ENCODE measurements at regions not wholly inside any gene's neighbourhood (a gene's known extent, or its start where the extent isn't known, plus 50 kb on each side); places are given as distances from the start of the nearest gene placed in this dataset.

DNA sequence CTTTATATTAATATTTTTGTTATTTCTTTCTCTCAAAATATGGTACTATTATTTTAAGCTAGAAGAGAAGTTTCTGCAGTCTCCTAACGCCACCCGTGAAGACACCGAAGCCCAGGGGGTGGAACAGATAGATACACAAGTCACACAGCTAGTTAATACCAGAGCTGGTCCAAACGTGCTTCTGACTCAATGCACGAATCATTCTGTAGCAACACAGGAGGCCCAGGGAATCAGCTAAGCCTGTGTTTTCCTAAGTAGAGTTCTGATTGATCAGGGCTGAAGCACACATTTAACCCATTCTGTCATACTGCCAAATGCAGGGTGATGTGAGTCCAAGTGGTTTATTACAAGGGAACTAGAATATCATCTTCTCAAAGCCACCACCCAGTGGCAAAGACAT is 116.9 kb upstream of the PWP1 start:
- no peaks in the 10 kb centered on the region for H3K4me1 ChIP-seq (ENCODE audit: control insufficient read depth, insufficient read depth, low read length)
- no peak overlapping the region for H3K27ac ChIP-seq (ENCODE audit: low read depth, low read length)
- H3K36me3 ChIP-seq (ENCODE audit: control insufficient read depth, insufficient read depth, low read length) = no peaks in the 10 kb centered on the region
- H3K4me3 ChIP-seq (ENCODE audit: low read length) = no peak overlapping the region
- H3K9ac ChIP-seq (ENCODE audit: low read length) = no peak overlapping the region
- no peaks in the 10 kb centered on the region for H3K27me3 ChIP-seq (ENCODE audit: control insufficient read depth, insufficient read depth, low read length)

GRCh38 chr12:107570721-107571120 is 114.9 kb upstream of the PWP1 start:
- no peaks in the 10 kb centered on the region for H3K27me3 ChIP-seq (ENCODE audit: control insufficient read depth, insufficient read depth, low read length)
- H3K9ac ChIP-seq (ENCODE audit: low read length) = no peak overlapping the region
- H3K4me1 ChIP-seq (ENCODE audit: control insufficient read depth, insufficient read depth, low read length) = no peaks in the 10 kb centered on the region
- no peak overlapping the region for H3K4me3 ChIP-seq (ENCODE audit: low read length)
- no peaks in the 10 kb centered on the region for H3K36me3 ChIP-seq (ENCODE audit: control insufficient read depth, insufficient read depth, low read length)
- H3K27ac ChIP-seq (ENCODE audit: low read depth, low read length) = no peak overlapping the region

DNA sequence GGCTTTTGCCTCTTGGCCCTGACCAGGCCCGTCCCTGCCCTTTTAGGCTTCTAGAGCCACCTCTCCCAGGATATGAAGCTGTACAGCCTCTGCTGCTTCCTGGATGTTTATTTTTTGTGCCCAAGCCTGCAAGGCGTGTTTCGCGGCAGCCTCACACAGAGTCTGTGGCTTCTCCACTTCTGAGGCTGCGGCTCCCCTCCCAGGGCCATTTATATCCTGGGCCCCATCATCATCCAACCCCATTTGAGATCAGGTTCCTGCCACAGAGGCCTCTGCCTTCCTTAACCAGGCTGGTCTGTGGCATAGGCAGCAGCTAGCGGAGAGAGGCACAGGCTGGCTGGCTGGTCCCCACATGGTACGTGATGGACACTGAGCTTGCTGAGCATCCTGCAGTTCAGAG is 114.1 kb upstream of the PWP1 start:
- Histone ChIP-seq H3K4me1 (ENCODE audit: control insufficient read depth, insufficient read depth, low read length) (no peaks in the 10 kb centered on the region), H3K4me3 (ENCODE audit: low read length) (no peak overlapping the region), H3K27ac (ENCODE audit: low read depth, low read length) (no peak overlapping the region), H3K27me3 (ENCODE audit: control insufficient read depth, insufficient read depth, low read length) (no peaks in the 10 kb centered on the region), H3K36me3 (ENCODE audit: control insufficient read depth, insufficient read depth, low read length) (no peaks in the 10 kb centered on the region), H3K9ac (ENCODE audit: low read length) (no peak overlapping the region)

DNA sequence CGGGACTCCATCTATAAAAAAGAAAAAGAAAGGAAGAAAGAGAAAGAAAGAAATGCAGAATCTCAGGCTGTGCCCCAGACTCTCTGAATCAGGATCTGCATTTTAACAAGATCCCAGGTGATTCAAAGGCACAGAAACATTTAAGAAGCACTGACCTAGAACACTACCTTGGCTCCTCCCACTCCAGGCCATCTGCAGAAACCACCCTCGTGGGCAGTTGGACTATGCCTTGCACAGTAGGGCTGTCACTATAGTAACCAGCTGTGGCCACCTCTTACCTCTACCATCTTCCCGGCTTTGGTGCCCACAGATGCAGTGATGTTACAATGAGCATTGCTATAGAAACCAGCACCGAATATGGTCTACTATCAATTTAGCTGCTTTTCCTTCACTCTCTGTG is 110.9 kb upstream of the PWP1 start:
- H3K9ac ChIP-seq (ENCODE audit: low read length) = no peak overlapping the region
- no peak overlapping the region for H3K27ac ChIP-seq (ENCODE audit: low read depth, low read length)
- no peaks in the 10 kb centered on the region for H3K27me3 ChIP-seq (ENCODE audit: control insufficient read depth, insufficient read depth, low read length)
- no peaks in the 10 kb centered on the region for H3K4me1 ChIP-seq (ENCODE audit: control insufficient read depth, insufficient read depth, low read length)
- no peak overlapping the region for H3K4me3 ChIP-seq (ENCODE audit: low read length)
- H3K36me3 ChIP-seq (ENCODE audit: control insufficient read depth, insufficient read depth, low read length) = no peaks in the 10 kb centered on the region

- Histone ChIP-seq H3K36me3 (ENCODE audit: control insufficient read depth, insufficient read depth, low read length) (no peaks in the 10 kb centered on the region), H3K4me1 (ENCODE audit: control insufficient read depth, insufficient read depth, low read length) (no peaks in the 10 kb centered on the region), H3K4me3 (ENCODE audit: low read length) (no peak overlapping the region), H3K27me3 (ENCODE audit: control insufficient read depth, insufficient read depth, low read length) (no peaks in the 10 kb centered on the region), H3K9ac (ENCODE audit: low read length) (no peak overlapping the region), H3K27ac (ENCODE audit: low read depth, low read length) (no peak overlapping the region)
These were observed 104.6 kb upstream of the PWP1 start for GRCh38 chr12:107580750-107581618.

GRCh38 chr12:107581619-107582015 is 104.0 kb upstream of the PWP1 start:
- H3K9ac ChIP-seq (ENCODE audit: low read length) = no peak overlapping the region
- H3K4me3 ChIP-seq (ENCODE audit: low read length) = no peak overlapping the region
- H3K36me3 ChIP-seq (ENCODE audit: control insufficient read depth, insufficient read depth, low read length) = no peaks in the 10 kb centered on the region
- no peaks in the 10 kb centered on the region for H3K4me1 ChIP-seq (ENCODE audit: control insufficient read depth, insufficient read depth, low read length)
- no peaks in the 10 kb centered on the region for H3K27me3 ChIP-seq (ENCODE audit: control insufficient read depth, insufficient read depth, low read length)
- no peak overlapping the region for H3K27ac ChIP-seq (ENCODE audit: low read depth, low read length)

- Histone ChIP-seq H3K4me1 (ENCODE audit: control insufficient read depth, insufficient read depth, low read length) (no peaks in the 10 kb centered on the region), H3K9ac (ENCODE audit: low read length) (no peak overlapping the region), H3K27me3 (ENCODE audit: control insufficient read depth, insufficient read depth, low read length) (no peaks in the 10 kb centered on the region), H3K36me3 (ENCODE audit: control insufficient read depth, insufficient read depth, low read length) (no peaks in the 10 kb centered on the region), H3K27ac (ENCODE audit: low read depth, low read length) (no peak overlapping the region), H3K4me3 (ENCODE audit: low read length) (no peak overlapping the region)
These were observed 102.0 kb upstream of the PWP1 start for GRCh38 chr12:107583551-107583950.

DNA sequence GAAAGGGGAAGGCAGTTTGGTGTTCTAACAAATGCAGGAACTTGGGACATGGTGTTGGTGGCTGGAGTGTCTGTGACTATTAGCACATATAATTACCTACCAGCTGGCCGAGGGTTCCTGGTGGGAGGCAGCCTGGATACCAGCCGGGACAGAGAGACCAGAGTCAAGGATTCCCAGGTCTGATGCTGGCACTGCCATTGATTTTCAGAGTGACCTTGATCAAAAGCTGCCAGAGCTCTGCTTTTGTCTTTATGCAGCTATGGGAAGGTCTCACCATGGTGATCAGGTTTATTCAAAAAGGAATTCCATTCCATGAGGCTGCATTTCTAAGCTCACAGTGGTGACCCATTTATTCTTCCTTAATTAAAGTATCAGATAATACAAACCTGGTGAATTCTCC is 101.0 kb upstream of the PWP1 start:
- Histone ChIP-seq H3K36me3 (ENCODE audit: control insufficient read depth, insufficient read depth, low read length) (no peaks in the 10 kb centered on the region), H3K9ac (ENCODE audit: low read length) (no peak overlapping the region), H3K27me3 (ENCODE audit: control insufficient read depth, insufficient read depth, low read length) (no peaks in the 10 kb centered on the region), H3K4me1 (ENCODE audit: control insufficient read depth, insufficient read depth, low read length) (no peaks in the 10 kb centered on the region), H3K4me3 (ENCODE audit: low read length) (no peak overlapping the region), H3K27ac (ENCODE audit: low read depth, low read length) (no peak overlapping the region)

DNA sequence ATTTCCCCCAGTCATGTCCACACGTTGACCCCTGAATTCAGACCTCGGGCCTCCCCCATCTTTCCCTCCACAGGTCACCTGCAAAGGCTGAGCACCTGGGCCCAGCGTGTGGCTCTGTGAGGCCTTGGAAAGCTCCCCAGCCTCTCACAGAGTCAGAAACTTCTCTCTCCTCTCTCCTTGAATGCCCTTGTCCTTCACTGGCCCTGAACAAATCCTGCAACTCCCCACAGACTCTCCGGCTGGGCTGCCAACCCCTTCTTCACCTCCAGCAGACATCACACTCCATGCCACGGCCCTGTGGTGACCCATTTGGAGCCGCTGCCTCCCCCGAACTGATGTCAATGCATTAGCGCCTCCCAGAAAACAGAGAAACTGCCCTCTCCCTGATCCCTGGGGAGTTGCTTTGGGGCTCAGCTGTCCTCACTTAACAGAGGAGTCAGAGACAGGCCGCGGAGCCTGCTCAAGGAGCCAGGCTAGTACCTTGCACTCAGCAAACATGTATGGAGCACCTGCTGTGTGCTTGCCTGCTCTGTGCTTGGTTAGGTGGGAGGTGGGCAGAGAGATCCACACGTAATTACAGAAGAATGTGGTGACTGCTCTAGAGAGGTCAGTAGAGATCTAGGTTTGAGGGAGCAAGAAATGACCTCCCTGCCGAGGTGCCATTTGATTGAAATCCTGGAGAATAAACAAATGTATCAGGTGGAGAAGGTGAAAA is 99.2 kb upstream of the PWP1 start:
- no peaks in the 10 kb centered on the region for H3K4me1 ChIP-seq (ENCODE audit: control insufficient read depth, insufficient read depth, low read length)
- H3K27me3 ChIP-seq (ENCODE audit: control insufficient read depth, insufficient read depth, low read length) = no peaks in the 10 kb centered on the region
- no peak overlapping the region for H3K4me3 ChIP-seq (ENCODE audit: low read length)
- H3K9ac ChIP-seq (ENCODE audit: low read length) = no peak overlapping the region
- H3K36me3 ChIP-seq (ENCODE audit: control insufficient read depth, insufficient read depth, low read length) = no peaks in the 10 kb centered on the region
- H3K27ac ChIP-seq (ENCODE audit: low read depth, low read length) = no peak overlapping the region

DNA sequence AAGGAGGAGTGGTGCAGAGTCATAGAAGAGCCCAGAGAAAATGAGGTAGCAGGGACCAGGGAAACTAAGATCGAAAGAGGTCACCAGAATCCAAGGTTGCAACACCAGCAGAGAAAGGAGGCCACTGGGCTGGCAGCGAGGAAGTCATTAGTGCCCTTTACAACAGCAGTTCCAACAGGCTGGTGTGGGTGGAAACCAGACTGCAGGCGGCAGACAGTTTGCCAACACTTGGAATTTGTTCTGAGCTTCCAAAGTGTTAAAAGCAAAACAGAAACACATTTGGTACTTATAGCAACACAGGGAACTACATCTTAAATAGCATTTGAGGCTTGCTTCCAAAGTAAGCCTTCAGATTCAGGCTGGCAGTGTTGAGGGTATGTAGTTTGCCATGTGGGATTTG is 95.2 kb upstream of the PWP1 start:
- no peak overlapping the region for H3K4me3 ChIP-seq (ENCODE audit: low read length)
- H3K27ac ChIP-seq (ENCODE audit: low read depth, low read length) = no peak overlapping the region
- no peak overlapping the region for H3K9ac ChIP-seq (ENCODE audit: low read length)
- no peaks in the 10 kb centered on the region for H3K27me3 ChIP-seq (ENCODE audit: control insufficient read depth, insufficient read depth, low read length)
- no peaks in the 10 kb centered on the region for H3K4me1 ChIP-seq (ENCODE audit: control insufficient read depth, insufficient read depth, low read length)
- no peaks in the 10 kb centered on the region for H3K36me3 ChIP-seq (ENCODE audit: control insufficient read depth, insufficient read depth, low read length)

GRCh38 chr12:107590814-107591375 is 94.7 kb upstream of the PWP1 start:
- Histone ChIP-seq H3K36me3 (ENCODE audit: control insufficient read depth, insufficient read depth, low read length) (no peaks in the 10 kb centered on the region), H3K27ac (ENCODE audit: low read depth, low read length) (no peak overlapping the region), H3K27me3 (ENCODE audit: control insufficient read depth, insufficient read depth, low read length) (no peaks in the 10 kb centered on the region), H3K4me1 (ENCODE audit: control insufficient read depth, insufficient read depth, low read length) (no peaks in the 10 kb centered on the region), H3K4me3 (ENCODE audit: low read length) (no peak overlapping the region), H3K9ac (ENCODE audit: low read length) (no peak overlapping the region)

GRCh38 chr12:107593713-107594381 is 91.8 kb upstream of the PWP1 start:
- Histone ChIP-seq H3K36me3 (ENCODE audit: control insufficient read depth, insufficient read depth, low read length) (no peaks in the 10 kb centered on the region), H3K27ac (ENCODE audit: low read depth, low read length) (no peak overlapping the region), H3K4me1 (ENCODE audit: control insufficient read depth, insufficient read depth, low read length) (no peaks in the 10 kb centered on the region), H3K9ac (ENCODE audit: low read length) (no peak overlapping the region), H3K4me3 (ENCODE audit: low read length) (no peak overlapping the region), H3K27me3 (ENCODE audit: control insufficient read depth, insufficient read depth, low read length) (no peaks in the 10 kb centered on the region)
